ENCODE measurements at regions not wholly inside any gene's neighbourhood (a gene's known extent, or its start where the extent isn't known, plus 50 kb on each side); places are given as distances from the start of the nearest gene placed in this dataset.

GRCh38 chr20:58069207-58069606 lies 159.2 kb downstream of the ANKRD60 start:
- Histone ChIP-seq H4K12ac (ENCODE audit: low read depth, low read length) (no peak overlapping the region), H2BK5ac (ENCODE audit: low read depth, low read length, poor library complexity) (no peak overlapping the region), H3K4me1 (ENCODE audit: control insufficient read depth in 1 of 2, insufficient read depth in 2 of 2, low read length in 2 of 2) (peaks cover 0 to 3% of the 10 kb centered on the region in 2 experiments), H3K27me3 (ENCODE audit: insufficient read depth, low read length) (no peaks in the 10 kb centered on the region), H3K18ac (ENCODE audit: low read length) (no peak overlapping the region), H3K9me3 (ENCODE audit: insufficient read depth, low read depth, low read length) (no peaks in the 10 kb centered on the region), H4K8ac (ENCODE audit: low read depth, low read length) (no peak overlapping the region), H3K4ac (ENCODE audit: low read depth, low read length) (no peak overlapping the region), H3K79me1 (ENCODE audit: low read length) (no peaks in the 10 kb centered on the region), H3K4me3 (ENCODE audit: low read depth, low read length) (no peak overlapping the region), H4K91ac (ENCODE audit: low read depth, low read length) (no peak overlapping the region), H3K79me2 (ENCODE audit: control insufficient read depth, insufficient read depth, low read length, poor library complexity) (no peaks in the 10 kb centered on the region), H2AFZ (ENCODE audit: insufficient read depth, low read length, poor library complexity) (no peak overlapping the region), H2BK120ac (ENCODE audit: insufficient read depth, low read length, poor library complexity) (no peak overlapping the region), H2AK5ac (ENCODE audit: low read length) (no peak overlapping the region), H2BK12ac (ENCODE audit: low read length) (no peak overlapping the region), H3K9ac (ENCODE audit: low read length) (no peak overlapping the region), H3K27ac (ENCODE audit: low read depth, low read length) (no peak overlapping the region), H3K23ac (ENCODE audit: low read length) (no peak overlapping the region), H3K14ac (ENCODE audit: low read length) (no peak overlapping the region), H3K4me2 (ENCODE audit: low read length) (no peak overlapping the region), H3K36me3 (ENCODE audit: control insufficient read depth in 1 of 2, insufficient read depth in 2 of 2, low read length in 2 of 2) (no peaks in the 10 kb centered on the region)
- no peak for DNase-seq
- no CpG with 5 or more reads among the region's 12 CpGs for whole genome bisulfite sequencing (ENCODE audit: extremely low coverage, insufficient coverage, insufficient read length)

GRCh38 chr20:58065508-58066361 lies 162.7 kb downstream of the ANKRD60 start:
- Histone ChIP-seq H2BK5ac (ENCODE audit: low read depth, low read length, poor library complexity) (no peak overlapping the region), H3K4me2 (ENCODE audit: low read length) (no peak overlapping the region), H3K18ac (ENCODE audit: low read length) (no peak overlapping the region), H3K79me1 (ENCODE audit: low read length) (no peaks in the 10 kb centered on the region), H3K14ac (ENCODE audit: low read length) (no peak overlapping the region), H3K9me3 (ENCODE audit: insufficient read depth, low read depth, low read length) (no peaks in the 10 kb centered on the region), H4K8ac (ENCODE audit: low read depth, low read length) (no peak overlapping the region), H2BK12ac (ENCODE audit: low read length) (no peak overlapping the region), H3K36me3 (ENCODE audit: control insufficient read depth in 1 of 2, insufficient read depth in 2 of 2, low read length in 2 of 2) (no peaks in the 10 kb centered on the region), H4K91ac (ENCODE audit: low read depth, low read length) (no peak overlapping the region), H3K27ac (ENCODE audit: low read depth, low read length) (no peak overlapping the region), H3K4ac (ENCODE audit: low read depth, low read length) (no peak overlapping the region), H2AK5ac (ENCODE audit: low read length) (no peak overlapping the region), H3K27me3 (ENCODE audit: insufficient read depth, low read length) (no peaks in the 10 kb centered on the region), H3K23ac (ENCODE audit: low read length) (no peak overlapping the region), H4K12ac (ENCODE audit: low read depth, low read length) (no peak overlapping the region), H2AFZ (ENCODE audit: insufficient read depth, low read length, poor library complexity) (no peak overlapping the region), H3K79me2 (ENCODE audit: control insufficient read depth, insufficient read depth, low read length, poor library complexity) (no peaks in the 10 kb centered on the region), H3K4me3 (ENCODE audit: low read depth, low read length) (no peak overlapping the region), H3K9ac (ENCODE audit: low read length) (no peak overlapping the region), H3K4me1 (ENCODE audit: control insufficient read depth in 1 of 2, insufficient read depth in 2 of 2, low read length in 2 of 2) (no peaks in the 10 kb centered on the region), H2BK120ac (ENCODE audit: insufficient read depth, low read length, poor library complexity) (no peak overlapping the region)
- DNase-seq, result peak in 1 of 2 donors; percentile 25
- WGBS (ENCODE audit: extremely low coverage, insufficient coverage, insufficient read length), result no CpG with 5 or more reads among the region's 6 CpGs

GRCh38 chr20:58064411-58065010 lies 163.9 kb downstream of the ANKRD60 start:
- DNase-seq, result no peak
- Histone ChIP-seq H4K8ac (ENCODE audit: low read depth, low read length) (no peak overlapping the region), H3K4me2 (ENCODE audit: low read length) (no peak overlapping the region), H3K14ac (ENCODE audit: low read length) (no peak overlapping the region), H2BK5ac (ENCODE audit: low read depth, low read length, poor library complexity) (no peak overlapping the region), H3K27ac (ENCODE audit: low read depth, low read length) (no peak overlapping the region), H3K9ac (ENCODE audit: low read length) (no peak overlapping the region), H3K79me1 (ENCODE audit: low read length) (no peaks in the 10 kb centered on the region), H3K9me3 (ENCODE audit: insufficient read depth, low read depth, low read length) (no peaks in the 10 kb centered on the region), H2BK120ac (ENCODE audit: insufficient read depth, low read length, poor library complexity) (no peak overlapping the region), H3K4me1 (ENCODE audit: control insufficient read depth in 1 of 2, insufficient read depth in 2 of 2, low read length in 2 of 2) (no peaks in the 10 kb centered on the region), H3K18ac (ENCODE audit: low read length) (no peak overlapping the region), H4K12ac (ENCODE audit: low read depth, low read length) (no peak overlapping the region), H3K36me3 (ENCODE audit: control insufficient read depth in 1 of 2, insufficient read depth in 2 of 2, low read length in 2 of 2) (no peaks in the 10 kb centered on the region), H2BK12ac (ENCODE audit: low read length) (no peak overlapping the region), H4K91ac (ENCODE audit: low read depth, low read length) (no peak overlapping the region), H3K4me3 (ENCODE audit: low read depth, low read length) (no peak overlapping the region), H3K27me3 (ENCODE audit: insufficient read depth, low read length) (no peaks in the 10 kb centered on the region), H2AK5ac (ENCODE audit: low read length) (no peak overlapping the region), H2AFZ (ENCODE audit: insufficient read depth, low read length, poor library complexity) (no peak overlapping the region), H3K79me2 (ENCODE audit: control insufficient read depth, insufficient read depth, low read length, poor library complexity) (no peaks in the 10 kb centered on the region), H3K4ac (ENCODE audit: low read depth, low read length) (no peak overlapping the region), H3K23ac (ENCODE audit: low read length) (no peak overlapping the region)
- WGBS (ENCODE audit: extremely low coverage, insufficient coverage, insufficient read length), result no CpG with 5 or more reads among the region's 5 CpGs

GRCh38 chr20:58059260-58059544 lies 169.3 kb downstream of the ANKRD60 start:
- DNase-seq, result no peak
- H3K36me3 ChIP-seq (ENCODE audit: control insufficient read depth in 1 of 2, insufficient read depth in 2 of 2, low read length in 2 of 2), result no peaks in the 10 kb centered on the region
- H3K4me2 ChIP-seq (ENCODE audit: low read length), result no peak overlapping the region
- H3K27ac ChIP-seq (ENCODE audit: low read depth, low read length), result no peak overlapping the region
- H3K23ac ChIP-seq (ENCODE audit: low read length), result no peak overlapping the region
- H3K27me3 ChIP-seq (ENCODE audit: insufficient read depth, low read length), result no peaks in the 10 kb centered on the region
- H2BK5ac ChIP-seq (ENCODE audit: low read depth, low read length, poor library complexity), result no peak overlapping the region
- no peak overlapping the region for H2AFZ ChIP-seq (ENCODE audit: insufficient read depth, low read length, poor library complexity)
- no peak overlapping the region for H2AK5ac ChIP-seq (ENCODE audit: low read length)
- no peak overlapping the region for H2BK12ac ChIP-seq (ENCODE audit: low read length)
- H3K79me2 ChIP-seq (ENCODE audit: control insufficient read depth, insufficient read depth, low read length, poor library complexity), result no peaks in the 10 kb centered on the region
- H3K4ac ChIP-seq (ENCODE audit: low read depth, low read length), result no peak overlapping the region
- H3K9me3 ChIP-seq (ENCODE audit: insufficient read depth, low read depth, low read length), result no peaks in the 10 kb centered on the region
- no peak overlapping the region for H4K91ac ChIP-seq (ENCODE audit: low read depth, low read length)
- no peak overlapping the region for H3K18ac ChIP-seq (ENCODE audit: low read length)
- no peak overlapping the region for H4K8ac ChIP-seq (ENCODE audit: low read depth, low read length)
- no peak overlapping the region for H2BK120ac ChIP-seq (ENCODE audit: insufficient read depth, low read length, poor library complexity)
- H3K79me1 ChIP-seq (ENCODE audit: low read length), result no peaks in the 10 kb centered on the region
- H4K12ac ChIP-seq (ENCODE audit: low read depth, low read length), result no peak overlapping the region
- WGBS (ENCODE audit: extremely low coverage, insufficient coverage, insufficient read length), result no CpG with 5 or more reads among the region's 1 CpG
- H3K14ac ChIP-seq (ENCODE audit: low read length), result no peak overlapping the region
- peaks cover 0 to 4% of the 10 kb centered on the region in 2 experiments for H3K4me1 ChIP-seq (ENCODE audit: control insufficient read depth in 1 of 2, insufficient read depth in 2 of 2, low read length in 2 of 2)
- no peak overlapping the region for H3K4me3 ChIP-seq (ENCODE audit: low read depth, low read length)
- no peak overlapping the region for H3K9ac ChIP-seq (ENCODE audit: low read length)
